M059J (cell line): ENCODE measurements at regions not wholly inside any gene's neighbourhood (a gene's known extent, or its start where the extent isn't known, plus 50 kb on each side); places are given as distances from the start of the nearest gene placed in this dataset.
A peak's percentile ranks its signal among the peaks of the same experiment; 100 is the strongest.
"Not testable (repeated sequence)": the region's sequence is repeated elsewhere in the genome, so short reads cannot be mapped to it uniquely, and the experiment has no call there.

Experiments
- DNase-seq: peaks from one replicate; pipeline ENCODE4 v3.0.0-alpha.2; 2012; ENCODE audit warnings: low read depth

DNA sequence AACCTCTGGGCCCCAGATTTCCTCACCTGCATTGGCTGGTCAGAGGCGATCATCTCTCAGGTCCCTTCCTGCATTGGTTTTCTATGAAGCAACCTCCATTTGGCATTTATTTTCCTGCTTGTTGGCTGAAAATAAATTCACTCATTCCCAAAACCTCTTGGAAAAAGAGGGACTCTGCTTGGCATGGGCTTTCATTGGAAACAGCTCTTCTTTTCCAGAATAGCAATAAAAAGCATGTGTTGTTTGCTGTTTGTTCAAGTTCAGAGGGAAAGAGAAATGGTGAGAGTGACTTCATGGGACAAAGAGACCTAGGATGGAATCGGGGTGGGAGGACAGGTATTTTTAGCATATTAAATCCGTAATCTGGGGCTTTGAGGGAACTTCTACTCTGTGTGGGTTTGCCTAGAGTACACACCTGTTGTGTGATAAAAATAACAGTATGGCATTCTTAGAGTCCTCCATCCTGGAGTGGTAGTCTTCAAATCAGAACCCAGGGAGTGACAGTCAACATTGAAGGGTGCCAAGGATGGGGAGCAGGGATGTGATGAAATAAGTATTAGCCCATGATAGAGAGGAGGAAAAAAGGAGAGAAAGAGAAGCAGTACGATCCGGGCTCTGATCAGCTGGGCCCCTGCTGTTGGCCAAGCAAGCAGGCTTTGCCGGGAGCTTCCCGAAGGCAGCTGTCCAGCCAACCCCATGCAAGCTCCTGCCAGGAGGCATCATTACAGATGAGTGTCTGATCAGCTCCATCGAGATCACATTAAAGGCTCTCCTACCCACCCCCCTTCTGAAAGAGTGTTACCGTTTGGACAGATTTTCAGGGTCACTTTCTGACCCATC lies 131.9 kb upstream of the NFIA start:
- no peak for DNase-seq

DNA sequence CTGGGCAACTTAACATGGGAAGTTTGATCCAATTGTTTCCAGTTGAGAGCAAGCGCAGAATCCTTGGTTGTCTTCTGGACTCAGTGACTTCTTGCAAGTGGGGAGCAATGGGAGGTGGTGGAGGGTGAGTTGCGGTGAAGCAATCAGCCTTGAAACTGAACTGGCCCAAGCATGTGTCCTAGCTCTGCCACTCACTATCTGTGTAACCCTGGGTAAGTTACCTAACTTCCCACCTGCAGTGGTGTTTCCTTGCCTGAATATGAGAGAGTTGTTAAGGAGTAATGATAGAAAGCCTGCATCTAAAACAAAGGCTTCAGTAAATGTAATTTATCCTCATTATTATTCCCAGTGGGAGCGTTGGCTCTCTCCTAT lies 132.5 kb upstream of the NFIA start:
- DNase-seq = no peak

- DNase-seq = peak; percentile 33
These were observed 133.1 kb upstream of the NFIA start for GRCh38 chr1:60949154-60949825.

- DNase-seq = no peak
These were observed 133.9 kb upstream of the NFIA start for GRCh38 chr1:60948486-60948885.

DNA sequence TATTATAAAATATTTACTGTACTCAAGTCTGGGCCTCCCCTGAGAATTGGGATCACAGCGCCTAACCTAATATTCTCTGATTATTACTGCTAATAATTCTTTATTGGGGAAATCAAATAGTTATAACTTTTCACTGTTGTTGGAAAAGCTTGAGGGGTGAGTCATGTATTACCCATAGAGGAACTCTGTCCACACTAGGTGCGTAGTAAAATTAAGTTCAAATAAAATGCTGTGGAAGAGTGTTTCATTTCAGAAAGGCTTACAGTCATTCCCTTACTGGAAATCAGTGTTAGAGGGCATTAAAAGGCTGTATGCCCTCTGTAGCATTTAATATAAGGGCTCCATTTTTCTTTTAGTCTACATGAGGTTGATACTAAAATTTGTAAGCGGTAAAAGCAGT lies 135.0 kb upstream of the NFIA start:
- no peak for DNase-seq

DNA sequence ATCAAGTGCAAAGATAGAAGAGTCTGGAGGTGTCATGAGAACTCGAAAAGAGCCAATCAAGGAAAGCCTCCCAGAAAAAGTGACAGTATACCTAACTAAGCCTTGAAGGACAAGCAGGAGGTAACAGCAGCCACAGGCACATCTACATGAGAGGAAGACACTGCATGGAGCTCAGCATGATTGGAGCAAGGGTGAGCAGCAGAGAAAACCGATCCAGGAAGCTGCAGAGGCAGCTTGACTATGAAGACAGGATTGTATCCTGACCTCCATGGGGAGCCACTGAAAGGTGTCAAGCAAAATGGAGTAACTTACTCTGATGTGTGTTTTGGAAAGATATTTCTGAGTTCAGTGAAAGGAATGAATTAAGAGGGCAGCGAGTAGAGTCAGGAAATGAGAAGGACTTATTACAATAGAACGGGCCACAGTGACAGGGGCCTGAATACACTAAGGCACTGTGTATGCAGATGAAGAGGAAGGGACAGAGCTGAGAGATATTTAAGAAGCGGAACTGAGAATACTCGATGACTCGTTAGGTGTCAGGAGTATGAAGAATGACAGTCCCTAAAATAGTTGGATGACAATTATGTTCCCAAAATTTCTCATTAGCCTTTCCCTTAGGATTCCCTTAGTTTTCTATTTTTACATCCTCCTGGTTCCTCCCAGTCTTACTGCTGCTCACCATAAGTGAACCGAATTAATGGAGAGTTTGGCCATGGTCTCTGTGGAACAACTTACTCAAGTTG lies 139.3 kb upstream of the NFIA start:
- no peak for DNase-seq

DNA sequence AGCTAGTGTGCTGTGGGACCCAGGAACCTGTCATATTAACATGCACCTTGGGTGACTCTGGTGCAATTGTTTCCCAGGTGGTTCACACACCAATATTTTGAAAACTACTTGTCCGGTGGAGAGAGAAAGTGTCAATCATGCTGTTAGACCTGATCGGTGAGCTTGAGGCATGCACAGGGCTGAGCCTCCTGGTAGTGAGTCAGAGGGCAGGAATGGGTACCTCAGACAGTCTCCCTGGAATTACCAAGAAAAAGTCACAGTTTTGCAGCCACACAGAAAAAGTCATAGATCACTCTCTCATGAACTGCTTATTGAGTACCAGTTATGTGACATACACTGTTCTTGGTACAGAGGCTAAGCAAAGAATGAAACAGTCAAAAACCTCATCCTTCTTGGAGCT lies 140.1 kb upstream of the NFIA start:
- peak; percentile 55 for DNase-seq

DNA sequence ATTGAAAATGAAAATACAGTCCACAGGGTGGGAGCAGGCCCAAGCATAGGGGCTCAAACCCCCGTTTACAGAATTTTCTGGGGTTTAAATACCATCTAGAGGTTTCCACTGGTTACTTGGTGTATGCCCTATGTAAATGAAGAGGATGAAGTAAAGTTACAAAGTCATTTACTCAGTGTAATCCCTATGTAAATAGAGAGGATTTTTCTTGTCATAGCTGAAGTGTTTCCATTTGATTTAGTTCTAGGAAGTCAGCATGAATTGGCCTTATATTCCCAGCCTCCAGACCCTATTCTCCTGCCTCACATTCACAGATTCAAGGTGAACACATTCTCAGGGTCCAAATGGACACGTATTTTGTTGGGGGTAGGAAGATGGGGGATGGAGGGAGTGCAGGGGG lies 141.7 kb upstream of the NFIA start:
- not testable (repeated sequence) for DNase-seq

GRCh38 chr1:60937720-60938119 lies 144.6 kb upstream of the NFIA start:
- no peak for DNase-seq

- DNase-seq = no peak
These were observed 145.6 kb upstream of the NFIA start for GRCh38 chr1:60936591-60937342.

GRCh38 chr1:60936163-60936562 lies 146.2 kb upstream of the NFIA start:
- DNase-seq = no peak

DNA sequence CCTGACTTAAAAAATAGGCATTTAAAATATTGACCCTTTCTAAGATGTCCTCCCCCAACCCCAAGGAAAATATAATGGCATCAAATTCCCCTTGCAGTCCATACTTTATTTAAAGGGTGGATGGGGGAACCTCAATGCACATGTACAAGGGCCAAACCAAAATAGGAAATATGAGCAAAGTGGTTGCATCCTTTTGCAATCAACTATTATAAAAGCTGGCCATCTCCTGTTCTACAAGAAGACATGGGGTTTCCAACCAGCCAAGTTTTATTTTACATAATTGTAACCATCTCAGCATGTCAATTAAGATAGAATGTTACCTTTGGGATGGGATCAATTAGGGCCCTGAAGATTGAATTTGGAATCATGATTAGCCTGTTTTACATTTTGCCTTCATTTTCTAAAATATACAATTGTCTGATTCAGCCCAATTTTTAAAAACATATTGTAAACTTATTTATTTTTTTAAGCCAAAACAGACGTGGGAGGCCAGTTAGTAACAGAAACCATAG lies 146.7 kb upstream of the NFIA start:
- no peak for DNase-seq

- no peak for DNase-seq
These were observed 152.2 kb upstream of the NFIA start for GRCh38 chr1:60930130-60930529.

DNA sequence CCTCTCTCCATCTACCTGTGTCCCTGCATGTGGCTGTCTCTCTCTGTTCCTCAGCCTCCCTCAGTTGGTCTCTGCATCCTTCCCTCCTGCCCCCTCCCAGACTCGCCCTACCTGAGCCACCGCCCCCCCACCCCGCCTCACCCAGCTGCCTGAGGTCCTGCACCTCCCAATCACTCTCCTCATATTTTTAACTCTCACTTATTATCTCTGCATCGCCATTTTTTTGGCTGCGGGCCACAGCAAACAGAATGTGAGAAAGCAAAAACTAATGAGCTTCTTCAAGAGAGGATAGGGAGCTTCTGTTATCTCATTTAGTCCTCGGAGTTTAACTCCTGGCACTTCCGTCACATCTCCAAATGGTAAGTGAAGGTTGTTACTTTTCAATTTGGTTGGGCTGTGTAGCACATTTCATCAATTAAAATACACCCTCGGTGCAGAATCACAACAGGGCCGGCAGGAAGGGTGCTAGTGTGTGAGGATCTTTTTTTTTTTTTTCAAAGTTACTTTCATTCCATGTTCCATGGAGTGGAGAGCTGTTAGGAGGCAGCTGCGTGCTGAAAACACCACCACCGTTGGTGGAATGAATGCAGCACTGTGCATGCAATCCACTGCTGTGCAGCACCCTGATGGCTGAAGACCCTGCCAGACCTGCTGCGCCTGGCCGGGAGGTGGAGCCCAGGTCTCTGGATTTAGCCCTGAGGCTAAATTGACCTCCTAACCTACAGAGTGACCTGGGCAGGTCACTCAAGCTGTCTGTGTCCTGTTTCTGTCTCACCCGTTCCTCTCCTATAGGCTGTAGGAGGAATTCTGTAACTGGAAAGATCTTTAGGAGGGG lies 157.2 kb upstream of the NFIA start:
- no peak for DNase-seq

GRCh38 chr1:60924165-60924564 lies 158.2 kb upstream of the NFIA start:
- DNase-seq = no peak

GRCh38 chr1:60923389-60924087 lies 158.8 kb upstream of the NFIA start:
- no peak for DNase-seq

DNA sequence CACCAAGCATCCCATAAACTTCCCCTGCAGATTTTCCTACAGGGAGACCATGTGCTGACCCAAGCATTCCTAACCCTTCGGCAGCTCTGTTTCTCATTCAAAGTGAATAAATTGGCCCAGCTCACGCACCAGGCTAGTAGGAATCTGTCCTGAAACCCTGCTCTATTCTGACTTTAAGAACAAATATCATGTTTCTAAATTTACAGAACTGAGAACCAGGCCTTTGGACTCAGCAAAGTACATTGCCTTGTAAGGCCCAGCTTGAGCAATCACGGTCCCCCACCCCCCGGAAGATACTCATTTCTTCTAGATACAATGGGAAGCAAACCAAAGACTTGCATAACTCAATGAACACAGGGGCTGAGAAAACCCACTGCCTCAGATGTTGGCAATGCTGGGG lies 160.1 kb upstream of the NFIA start:
- DNase-seq = no peak

DNA sequence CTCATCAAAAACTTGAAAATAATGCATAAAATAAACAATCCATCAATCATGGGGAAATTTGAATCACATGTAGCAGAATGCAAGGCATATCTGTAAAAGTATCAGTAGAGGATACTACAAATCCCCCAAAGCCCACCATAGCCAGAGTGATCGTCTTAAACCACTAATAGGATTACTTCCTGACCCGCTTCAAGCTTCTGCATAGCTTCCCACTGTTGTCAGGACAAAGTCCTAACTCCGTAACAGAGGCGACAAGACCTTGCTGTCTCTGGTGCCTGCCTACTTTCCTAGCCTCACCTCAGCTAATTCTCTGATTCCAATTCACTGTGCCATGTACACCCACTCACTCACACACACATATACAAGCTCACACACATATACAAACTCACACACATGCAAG lies 161.2 kb upstream of the NFIA start:
- DNase-seq = no peak

GRCh38 chr1:60920561-60920960 lies 161.8 kb upstream of the NFIA start:
- DNase-seq = no peak

DNA sequence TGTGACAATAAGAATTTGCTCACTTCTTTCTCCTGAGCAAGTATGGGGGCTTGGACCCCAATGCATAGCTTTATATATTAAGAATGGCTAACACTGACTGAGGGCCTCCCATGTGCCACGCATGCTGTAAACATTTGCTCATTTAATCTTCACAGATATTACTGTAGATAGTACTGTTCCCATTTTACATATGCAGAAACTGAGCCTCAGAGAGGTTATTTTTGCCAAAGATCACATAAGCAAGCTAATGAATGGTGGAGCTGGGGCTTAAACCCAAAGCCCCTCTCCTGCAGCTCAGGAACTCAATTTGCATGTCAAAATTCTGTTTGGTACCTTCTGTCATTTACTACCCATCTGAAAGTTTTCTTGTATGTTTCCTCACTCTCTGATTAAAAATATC lies 163.5 kb upstream of the NFIA start:
- no peak for DNase-seq
